ENCODE measurements at regions not wholly inside any gene's neighbourhood (a gene's known extent, or its start where the extent isn't known, plus 50 kb on each side); places are given as distances from the start of the nearest gene placed in this dataset.
A peak's percentile ranks its signal among the peaks of the same experiment; 100 is the strongest.

DNA sequence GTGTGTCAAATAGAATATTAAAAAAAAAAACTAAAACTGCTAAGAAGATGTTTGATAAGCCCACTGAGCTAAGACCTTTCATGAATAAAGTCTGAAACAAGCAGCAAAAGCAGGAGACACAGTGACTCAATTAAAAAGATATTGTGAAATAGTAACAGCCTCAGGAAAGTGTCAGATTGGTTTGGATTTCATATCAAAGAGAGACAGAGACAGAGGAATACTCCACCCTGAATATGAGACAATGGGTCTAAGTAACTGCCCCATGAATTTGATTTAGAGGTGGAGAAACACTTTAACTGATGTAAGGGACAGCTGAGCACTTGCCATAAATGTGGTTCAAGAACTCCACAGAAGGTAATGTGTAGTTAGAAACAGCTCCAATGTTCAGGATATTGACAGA, 277.9 kb upstream of the FOXG1 start:
- no peak for DNase-seq (ENCODE audit: low spot score)

DNA sequence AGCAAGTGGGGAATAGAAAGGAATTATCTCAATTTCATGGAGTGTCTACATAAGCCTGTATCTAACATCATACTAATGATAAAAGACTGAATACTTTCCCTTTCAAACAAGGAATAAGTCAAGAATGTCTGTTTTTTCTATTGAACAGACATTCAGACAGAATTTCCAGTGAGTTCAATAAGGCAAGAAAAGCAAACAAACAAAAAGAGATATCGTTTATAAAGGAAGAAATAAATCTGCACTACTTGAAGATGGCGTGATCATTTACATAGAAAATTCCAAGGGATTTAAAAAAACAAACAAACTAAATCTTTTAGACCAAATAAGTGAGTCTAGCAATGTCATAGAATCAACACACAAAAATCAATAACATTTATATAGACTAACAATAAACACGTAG, 273.1 kb upstream of the FOXG1 start:
- DNase-seq (ENCODE audit: low spot score) = no peak

DNA sequence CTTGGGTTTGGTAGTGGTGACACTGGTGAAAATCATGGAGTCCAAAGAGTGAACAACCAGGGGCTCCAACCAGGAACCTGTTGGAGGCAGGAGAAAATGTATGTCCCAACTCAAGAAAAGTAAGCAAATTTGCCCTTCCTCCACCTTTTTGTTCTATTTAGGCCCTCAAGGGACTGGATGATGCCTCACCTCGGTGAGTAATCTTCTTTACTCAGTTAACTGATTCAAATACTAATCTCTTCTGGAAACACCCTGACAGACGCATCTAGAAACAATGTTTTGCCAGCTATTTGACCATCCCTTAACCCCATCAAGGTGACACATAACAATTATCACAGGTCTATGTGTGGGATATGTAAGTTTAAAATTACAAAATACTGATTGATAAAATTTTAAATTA, 272.4 kb upstream of the FOXG1 start:
- DNase-seq (ENCODE audit: low spot score) = no peak

DNA sequence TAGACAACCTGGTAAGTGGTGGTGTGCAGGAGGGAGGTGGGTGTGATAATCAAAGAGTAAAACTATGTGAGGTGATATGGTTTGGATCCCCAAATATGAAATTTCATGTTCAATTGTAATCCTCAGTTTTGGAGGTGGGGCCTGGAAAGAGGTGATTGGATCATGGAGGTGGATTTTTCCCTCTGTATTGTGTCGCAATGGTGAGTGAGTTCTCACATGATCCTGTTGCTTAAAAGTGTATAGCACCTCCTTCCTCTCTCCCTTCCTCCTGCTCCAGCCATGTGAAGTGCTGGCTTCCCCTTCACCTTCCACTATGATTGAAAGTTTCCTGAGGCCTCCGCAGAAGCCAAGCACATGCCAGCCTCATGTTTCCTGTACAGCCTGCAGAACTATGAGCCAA, 270.2 kb upstream of the FOXG1 start:
- no peak for DNase-seq (ENCODE audit: low spot score)

DNA sequence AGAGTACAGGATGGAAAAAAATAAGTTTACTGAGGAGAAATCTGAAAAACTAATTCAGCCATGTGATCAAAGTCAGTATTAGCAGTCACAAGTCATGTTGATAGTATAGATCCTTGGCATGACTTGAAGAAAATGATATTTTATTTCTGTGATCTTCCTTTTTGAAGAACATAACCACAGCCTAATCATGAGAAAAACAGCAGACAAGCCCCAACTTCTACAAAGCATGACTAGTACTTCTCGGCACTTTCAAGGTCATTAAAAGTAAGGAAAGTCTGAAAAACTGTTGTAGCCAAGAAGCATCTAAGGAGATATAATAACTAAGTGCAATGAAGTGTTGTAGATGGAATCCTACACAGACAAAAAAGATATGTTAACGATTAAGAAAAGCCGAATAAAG, 264.1 kb upstream of the FOXG1 start:
- DNase-seq (ENCODE audit: low spot score) = no peak

DNA sequence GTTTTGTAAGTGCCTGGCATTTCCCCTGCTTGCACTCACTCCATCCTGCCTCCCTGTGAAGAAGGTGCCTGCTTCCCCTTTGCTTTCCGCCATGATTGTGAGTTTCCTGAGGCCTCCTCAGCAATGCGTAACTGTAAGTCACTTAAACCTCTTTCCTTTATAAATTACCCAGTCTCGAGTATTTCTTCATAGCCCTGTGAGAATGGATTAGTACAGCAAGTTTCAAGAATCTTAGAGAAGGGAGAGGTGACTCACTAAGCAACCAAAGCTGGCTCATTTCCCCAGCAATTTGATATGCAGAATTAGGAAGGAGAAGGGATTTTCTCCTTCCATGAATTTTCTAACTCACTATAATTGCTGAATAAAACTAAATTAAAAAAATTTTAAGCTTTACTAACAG, 251.0 kb upstream of the FOXG1 start:
- no peak for DNase-seq (ENCODE audit: low spot score)

DNA sequence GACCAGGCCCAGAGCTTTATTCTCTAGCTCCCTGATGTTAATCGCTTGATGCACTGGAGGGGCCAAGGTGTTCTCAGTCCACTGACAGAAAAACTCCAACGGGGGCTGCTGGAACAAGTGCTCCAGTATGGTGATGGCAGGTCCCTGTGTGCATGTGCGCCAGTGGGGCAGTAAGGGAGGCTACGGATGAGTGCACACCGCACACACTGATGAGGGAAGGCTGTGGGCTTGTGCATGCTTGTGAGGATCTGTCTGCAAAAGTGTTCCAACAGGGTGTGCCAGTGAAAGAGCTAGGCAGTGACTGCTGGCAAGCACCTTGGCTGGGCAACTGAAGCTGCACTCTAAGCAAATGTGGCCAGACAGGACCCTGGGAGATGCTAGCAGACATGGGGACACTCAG, 229.7 kb upstream of the FOXG1 start:
- DNase-seq (ENCODE audit: low spot score) = no peak

DNA sequence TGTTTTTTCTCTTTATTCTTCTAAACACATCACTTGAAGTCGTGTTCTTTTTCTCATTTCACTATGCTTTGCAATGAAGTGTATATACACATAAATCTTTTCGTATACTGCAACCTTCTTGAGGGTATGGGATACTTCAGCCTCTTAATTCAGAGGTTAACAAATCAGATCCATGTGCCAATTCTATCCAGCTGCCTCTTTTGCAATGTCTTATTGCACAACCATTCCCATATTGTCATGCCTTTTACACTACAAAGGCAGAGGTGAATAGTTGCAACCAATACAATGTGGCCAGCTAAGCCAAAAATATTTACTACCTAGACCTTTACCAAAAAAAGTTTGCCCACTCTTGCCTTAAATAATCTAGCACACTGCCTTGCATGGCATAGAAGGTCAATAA, 224.5 kb upstream of the FOXG1 start:
- DNase-seq (ENCODE audit: low spot score) = no peak

DNA sequence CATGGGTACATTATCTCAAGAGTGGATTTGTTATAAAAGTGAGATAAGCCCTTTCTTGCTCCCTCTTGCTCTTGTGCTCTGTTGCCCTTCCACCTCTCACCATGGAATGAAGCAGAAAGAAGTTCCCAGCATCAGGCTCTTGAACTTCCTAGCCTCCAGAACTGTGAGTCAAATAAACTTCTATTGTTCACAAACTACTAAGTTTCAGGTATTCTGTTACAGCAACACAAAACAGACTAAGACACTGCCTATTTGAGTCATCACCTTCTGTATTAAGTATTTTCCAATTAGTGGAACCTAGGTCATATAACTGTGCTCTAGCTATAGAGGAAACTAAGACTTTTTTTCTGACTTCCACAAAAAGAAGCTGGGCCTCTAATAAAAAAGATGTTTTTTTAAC, 201.2 kb upstream of the FOXG1 start:
- DNase-seq (ENCODE audit: low spot score) = no peak

DNA sequence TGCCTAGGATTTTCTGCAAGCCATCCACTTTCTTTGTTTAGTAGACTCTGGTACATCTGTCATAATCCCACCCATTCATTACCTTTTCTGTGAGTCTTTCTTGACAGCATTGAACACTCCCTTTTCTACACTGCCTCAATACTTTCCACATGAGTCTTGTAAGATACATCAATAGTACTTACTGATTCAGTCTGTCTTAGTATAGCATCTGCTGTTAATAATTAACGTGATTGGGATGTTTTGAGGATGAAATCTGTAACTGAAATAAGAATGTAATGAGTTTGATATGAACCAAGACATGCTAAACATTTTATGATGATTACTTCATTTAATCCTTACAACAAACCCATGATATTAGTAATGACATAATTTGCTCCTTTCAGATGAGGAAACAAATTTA, 196.2 kb upstream of the FOXG1 start:
- DNase-seq (ENCODE audit: low spot score) = no peak

DNA sequence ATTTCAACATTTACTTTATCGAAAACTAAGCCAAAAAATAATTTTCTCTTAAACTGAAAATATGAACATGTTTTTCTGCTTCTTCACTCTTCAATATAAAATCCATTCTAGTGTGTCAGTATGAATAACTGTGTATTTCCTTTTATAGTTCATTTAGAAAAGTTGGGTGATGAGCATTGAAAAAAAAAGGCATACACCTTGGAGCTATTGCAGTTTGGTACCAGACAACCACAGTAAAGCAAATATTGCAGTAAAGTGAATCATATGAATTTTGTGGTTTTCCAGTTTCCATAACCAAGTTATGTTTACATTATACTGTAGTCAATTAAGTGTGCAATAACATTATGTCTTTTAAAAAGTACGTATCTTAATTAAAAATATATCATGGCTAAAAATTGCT, 195.0 kb upstream of the FOXG1 start:
- DNase-seq (ENCODE audit: low spot score) = no peak

DNA sequence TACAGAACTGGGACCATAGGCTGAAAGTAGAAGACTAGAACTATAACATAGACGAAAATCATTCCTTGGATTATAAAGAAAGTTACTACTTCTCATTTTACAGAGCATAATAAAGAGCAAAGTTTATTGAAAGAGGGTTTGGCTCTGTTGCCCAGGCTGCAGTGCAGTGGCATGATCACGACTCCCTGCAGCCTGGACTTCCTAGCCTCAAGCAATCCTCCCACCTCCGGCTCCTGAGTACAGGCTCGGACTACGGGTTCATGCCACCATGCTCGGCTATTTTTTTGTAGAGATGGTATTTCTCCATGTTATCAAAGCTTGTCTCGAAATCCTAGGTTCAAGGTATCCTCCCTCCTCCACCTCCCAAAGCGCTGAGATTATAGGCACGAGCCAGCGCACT, 190.1 kb upstream of the FOXG1 start:
- DNase-seq (ENCODE audit: low spot score) = no peak

DNA sequence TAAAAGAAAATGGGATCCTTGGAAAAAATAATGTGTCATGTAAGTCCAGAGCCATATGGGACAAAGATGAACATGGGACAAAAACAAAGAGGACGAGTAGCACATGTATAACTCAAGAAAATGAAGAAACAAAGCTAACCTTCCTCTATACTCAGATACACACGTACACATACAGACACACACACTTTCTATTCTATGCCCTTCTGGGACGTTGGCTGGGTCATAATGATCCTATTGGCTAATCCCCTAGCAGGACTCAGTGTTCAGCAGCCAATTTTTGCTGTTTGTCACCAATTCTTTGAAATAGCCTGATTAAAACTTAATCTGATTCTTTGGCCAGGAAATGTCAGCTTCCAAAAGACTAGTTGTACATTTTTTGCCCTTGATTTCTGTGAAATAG, 189.4 kb upstream of the FOXG1 start:
- DNase-seq (ENCODE audit: low spot score) = no peak

DNA sequence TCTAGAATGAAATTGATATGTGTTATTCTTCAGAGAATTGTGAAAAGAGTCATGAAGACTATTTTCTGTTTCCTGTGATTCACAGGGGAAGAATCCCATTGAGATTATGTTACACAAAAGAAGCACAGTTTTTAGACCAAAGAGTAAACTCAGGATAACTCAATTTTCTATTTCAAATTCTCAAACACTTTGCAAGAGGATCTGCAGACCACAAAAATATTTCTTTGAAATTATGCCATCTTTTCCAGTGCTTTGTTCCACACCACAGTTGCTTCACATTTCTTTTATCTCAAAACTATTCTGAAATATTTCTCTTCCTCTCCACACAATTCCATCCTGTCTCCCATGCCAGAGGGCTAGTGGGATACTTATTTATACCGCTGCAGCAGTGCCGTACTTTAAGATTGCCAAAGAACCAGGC, 188.9 kb upstream of the FOXG1 start:
- peak; percentile 79 for DNase-seq (ENCODE audit: low spot score)

DNA sequence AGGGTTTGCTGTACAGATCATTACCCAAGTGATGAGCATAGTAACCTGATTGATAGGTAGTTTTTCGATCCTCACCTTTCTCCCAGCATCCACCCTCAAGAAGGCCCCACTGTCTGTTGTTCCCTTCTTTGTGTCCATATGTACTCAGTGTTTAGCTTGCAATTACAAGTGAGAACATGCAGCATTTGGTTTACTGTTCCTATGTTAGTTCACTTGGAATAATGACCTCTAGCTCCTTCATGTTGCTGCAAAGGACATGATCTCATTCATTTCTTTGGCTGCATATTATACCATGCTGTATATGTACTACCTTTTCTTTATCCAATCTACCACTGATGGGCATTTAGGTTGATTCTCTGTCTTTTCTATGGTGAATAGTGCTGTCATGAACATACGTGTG, 181.6 kb upstream of the FOXG1 start:
- no peak for DNase-seq (ENCODE audit: low spot score)

DNA sequence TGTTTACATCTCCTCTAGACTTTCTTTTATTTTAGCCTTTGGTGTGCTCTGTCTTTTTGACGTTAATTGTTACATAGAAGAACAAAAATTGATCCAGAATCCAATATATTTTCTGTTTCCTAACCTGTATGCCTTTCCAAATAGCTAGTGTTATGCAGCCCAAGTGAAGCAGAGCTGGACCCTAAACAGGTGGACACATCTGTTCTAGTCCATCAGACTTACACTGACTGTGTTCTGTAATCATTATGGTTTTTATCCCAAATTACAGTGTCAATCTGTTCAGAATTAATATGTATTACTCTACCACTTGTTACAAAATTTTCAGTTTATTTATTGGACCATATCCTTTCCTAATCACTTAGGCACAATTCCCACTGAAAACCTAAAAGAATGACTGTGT, 176.8 kb upstream of the FOXG1 start:
- no peak for DNase-seq (ENCODE audit: low spot score)

DNA sequence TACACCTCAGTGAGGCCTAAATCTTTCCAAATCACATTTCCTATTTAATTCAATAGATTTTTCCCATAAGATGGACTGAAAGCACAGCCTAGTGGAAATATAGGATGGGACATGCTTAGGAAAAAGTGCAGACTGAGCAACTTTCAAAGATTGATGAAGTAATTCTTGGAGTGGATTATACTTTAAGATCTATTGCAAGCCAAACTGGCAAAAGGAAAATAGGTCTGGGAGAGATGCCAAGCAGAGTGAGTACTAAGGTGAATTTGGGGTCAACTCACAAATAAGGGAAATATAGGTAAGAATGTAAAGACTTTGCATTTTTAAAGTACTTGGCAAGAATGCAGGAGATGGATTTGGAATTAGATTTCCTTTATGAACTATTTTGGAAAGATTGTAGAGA, 170.2 kb upstream of the FOXG1 start:
- no peak for DNase-seq (ENCODE audit: low spot score)

DNA sequence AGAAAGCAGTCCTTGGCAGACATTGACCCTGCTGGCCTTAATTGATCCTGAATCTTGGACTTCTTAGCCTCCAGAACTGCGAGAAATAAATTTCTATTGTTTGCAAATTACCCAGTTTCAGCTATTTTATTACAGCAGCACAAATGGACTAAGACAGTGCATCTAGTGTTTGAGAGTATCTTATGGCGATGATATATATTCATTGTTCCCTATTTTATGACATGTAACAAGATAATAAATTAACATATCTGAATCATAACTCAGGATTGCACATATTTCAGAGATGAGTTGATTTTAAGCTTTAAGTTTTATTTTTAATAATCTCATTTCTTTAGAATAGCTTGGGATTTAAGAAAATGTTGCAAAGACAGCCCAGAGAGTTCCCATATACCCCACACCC, 167.4 kb upstream of the FOXG1 start:
- DNase-seq (ENCODE audit: low spot score) = no peak

DNA sequence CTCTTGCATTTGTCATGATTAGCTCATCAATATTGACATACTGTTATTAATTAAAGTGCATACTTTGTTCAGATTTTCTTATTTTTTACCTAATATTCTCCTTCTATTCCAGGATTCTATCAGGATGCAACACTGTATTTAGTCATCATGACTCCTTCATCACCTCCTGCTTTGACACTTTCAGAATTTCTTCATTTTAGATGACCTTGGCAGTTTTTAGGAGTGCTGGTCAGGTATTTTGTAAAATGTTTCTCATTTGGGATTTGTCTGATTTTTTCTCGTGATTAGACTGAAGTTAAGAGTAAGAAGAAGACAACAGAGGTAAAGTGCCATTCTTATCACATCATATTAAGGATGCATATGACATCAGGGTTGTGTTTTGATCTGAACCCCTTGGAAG, 167.0 kb upstream of the FOXG1 start:
- DNase-seq (ENCODE audit: low spot score) = no peak

DNA sequence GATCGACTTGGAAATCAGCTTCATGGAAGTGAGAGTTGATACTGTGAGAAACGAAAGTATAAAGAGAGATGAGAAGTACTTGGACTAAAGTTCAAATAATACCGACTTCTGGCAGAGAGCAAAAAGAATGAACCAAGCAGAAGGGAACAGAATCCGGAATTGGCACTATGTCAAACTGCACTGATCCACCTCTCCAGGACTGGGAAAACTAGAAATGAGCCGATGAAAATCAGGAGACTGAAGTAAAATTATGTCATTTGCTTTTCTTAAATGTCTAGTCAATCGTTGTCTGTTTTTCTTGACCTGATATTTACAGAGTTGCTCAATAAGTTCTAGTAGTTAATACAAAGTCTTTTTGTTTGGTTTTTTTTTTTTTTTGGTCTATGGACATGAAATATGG, 163.0 kb upstream of the FOXG1 start:
- DNase-seq (ENCODE audit: low spot score) = peak; percentile 18

DNA sequence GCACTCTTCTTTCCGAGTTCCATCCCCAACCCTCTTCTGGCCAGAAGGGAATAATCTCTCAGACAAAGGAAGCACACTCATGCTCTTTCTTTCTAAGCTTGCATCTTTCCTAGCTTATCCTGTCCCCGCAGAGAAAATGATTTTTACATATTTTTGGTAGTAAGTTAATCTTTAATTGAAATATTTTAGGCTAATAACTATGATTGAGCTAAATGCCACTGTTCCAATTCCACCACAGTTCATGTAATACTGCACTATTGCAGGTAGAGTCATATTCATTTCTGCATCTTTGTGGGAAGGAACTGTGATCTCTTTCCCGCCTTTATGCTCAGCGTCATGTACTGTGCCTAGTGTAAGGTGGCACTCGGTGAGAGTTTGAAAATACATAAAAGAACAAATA, 158.9 kb upstream of the FOXG1 start:
- no peak for DNase-seq (ENCODE audit: low spot score)

DNA sequence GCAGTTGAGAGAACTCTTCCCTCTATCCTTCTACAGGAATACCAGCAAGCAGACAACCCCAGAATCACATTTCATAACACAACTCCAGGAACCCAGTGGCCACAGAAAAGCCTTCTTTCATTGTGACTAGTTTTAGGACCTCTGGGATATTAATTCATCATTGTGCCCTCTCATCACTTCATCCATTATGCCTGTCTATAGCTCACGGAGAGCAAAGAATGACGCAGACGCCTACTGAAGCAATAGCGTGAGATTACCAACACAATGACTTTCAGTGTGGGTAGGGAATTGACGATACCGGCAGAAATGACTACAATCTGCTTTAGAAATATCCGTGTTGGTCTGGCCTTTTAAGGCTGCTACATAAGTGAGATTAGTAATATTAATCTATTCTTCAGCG, 158.1 kb upstream of the FOXG1 start:
- peak; percentile 36 for DNase-seq (ENCODE audit: low spot score)

DNA sequence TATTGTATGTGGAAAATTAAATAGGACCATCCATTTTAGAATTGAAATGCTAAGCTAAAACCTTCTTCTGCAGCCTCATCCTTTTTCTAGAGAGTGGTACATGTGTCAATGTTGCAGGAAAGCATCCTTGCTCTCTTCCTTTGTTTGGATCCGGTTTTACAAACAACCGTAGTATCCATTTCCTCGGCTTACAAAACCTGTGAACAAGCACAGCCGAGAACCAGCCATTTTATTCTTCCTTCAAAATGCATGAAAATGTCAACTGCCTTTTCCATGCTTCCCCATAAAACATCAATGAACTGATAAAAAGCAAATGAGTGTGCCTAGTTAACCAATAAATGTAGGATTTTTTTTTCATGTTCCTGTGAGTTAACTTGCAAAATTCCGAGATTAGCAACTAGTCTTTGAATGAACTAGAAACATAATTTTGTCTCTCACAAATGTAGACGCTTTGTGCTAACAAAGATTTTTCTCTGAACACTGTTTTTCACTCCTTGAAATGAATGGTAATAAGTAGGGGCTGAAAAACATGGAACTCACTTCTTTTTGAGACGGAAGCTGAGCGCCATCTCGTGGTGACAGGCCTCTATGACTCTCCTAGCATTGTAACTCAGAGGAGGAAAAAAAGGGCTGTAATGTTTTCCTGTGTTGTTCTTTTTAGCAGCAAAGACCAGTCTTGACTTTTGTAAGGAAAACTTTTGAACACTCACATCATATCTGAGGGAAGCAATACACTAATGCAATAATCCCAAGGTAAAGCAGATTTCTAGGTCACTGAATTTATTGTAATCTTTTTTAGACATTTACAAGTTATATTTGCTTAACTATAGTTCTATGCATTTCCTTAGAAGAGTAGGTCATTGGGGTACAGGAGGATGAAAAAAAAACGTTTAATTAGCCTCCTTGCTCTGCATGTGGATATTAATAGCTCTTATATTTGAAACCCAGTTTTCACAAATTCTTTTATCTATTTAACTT, 157.4 kb upstream of the FOXG1 start:
- DNase-seq (ENCODE audit: low spot score) = peak; percentile 31

DNA sequence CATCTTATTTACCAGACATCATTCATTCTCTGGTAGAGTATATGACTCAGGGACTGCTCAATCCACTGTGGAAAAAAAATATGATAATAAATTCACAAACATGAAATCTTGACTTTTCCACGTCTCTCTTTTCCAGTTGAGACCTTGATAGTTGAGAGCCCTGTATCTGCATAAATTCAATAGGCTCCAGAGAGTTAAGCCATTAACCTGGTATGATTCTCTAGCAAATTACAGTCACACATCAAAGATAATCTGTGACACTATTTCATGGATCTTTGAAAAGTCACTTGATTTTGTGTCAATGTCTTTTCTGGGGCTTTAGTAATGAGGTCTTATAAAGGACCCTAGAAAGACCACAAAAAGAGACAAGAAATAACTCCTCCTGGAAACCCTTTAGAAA, 154.2 kb upstream of the FOXG1 start:
- DNase-seq (ENCODE audit: low spot score) = no peak
